HepG2 (cell line): ENCODE measurements at regions not wholly inside any gene's neighbourhood (a gene's known extent, or its start where the extent isn't known, plus 50 kb on each side); places are given as distances from the start of the nearest gene placed in this dataset.
A peak's percentile ranks its signal among the peaks of the same experiment; 100 is the strongest.
"Not testable (repeated sequence)": the region's sequence is repeated elsewhere in the genome, so short reads cannot be mapped to it uniquely, and the experiment has no call there.

Experiments
- ATAC-seq: fragments of 200-7000 bp; cut with Tn5 transposase; 3 replicates; pipeline ENCODE4 v1.9.1; 2020; ENCODE audit warnings: mild to moderate bottlenecking, moderate library complexity
- BruUV-seq: library from RNA; stranded (reverse); fragments of 400-500 nt; replicated peaks from 2 replicates; lab custom pipeline; 2021; lab: Mats Ljungman, UMichigan
- CTCF ChIA-PET: fragments of 300-600 bp; formaldehyde crosslinking; extraction: SDS; loops from one replicate; lab custom pipeline; 2021; ENCODE audit warnings: low total read pairs, inconsistent platforms, low intra/inter-chr PET ratio; lab: Yijun Ruan, JAX
- POLR2A ChIA-PET: fragments of 350-600 bp; sonication (Branson Sonifier 250); formaldehyde crosslinking; loops from one replicate; lab custom pipeline; 2020; ENCODE audit warnings: antibody characterized with exemption, inconsistent platforms; lab: Yijun Ruan, JAX
- DNase-seq: peaks from one replicate; pipeline ENCODE4 v3.0.0-alpha.2; 2015; ENCODE audit warnings: low spot score
- FAIRE-seq: peaks from 3 replicates; lab custom pipeline; 2011; peaks lifted over from hg19 to GRCh38; lab: Jason Lieb, UNC
- H2AFZ ChIP-seq: one replicate; pipeline ENCODE4 v1.6.1; 2011; ENCODE audit warnings: low read length, inconsistent platforms
- H3K27ac ChIP-seq: fragments of 300-600 bp; 3 replicates; pipeline ENCODE4 v1.8.0; 2011; ENCODE audit warnings: mixed run types, mild to moderate bottlenecking, mixed read lengths, low read length, inconsistent platforms; ENCODE audit not compliant: insufficient read depth; ENCODE audit errors: extremely low read length
- H3K27me3 ChIP-seq, 2 experiments: fragments of 200-600 bp in 1 of 2; 2 replicates in 1 of 2; 3 replicates in 1 of 2; pipeline versions ENCODE4 v1.6.0 to v1.8.0; 2011; ENCODE audit warnings: low read length in 2 of 2, mild to moderate bottlenecking in 2 of 2, moderate library complexity in 2 of 2, inconsistent platforms in 1 of 2; ENCODE audit not compliant: insufficient read depth in 2 of 2, control insufficient read depth in 1 of 2
- H3K36me3 ChIP-seq, 2 experiments: fragments of 200-600 bp in 1 of 2; replicated peaks in 1 of 2; 2 replicates in 1 of 2; 3 replicates in 1 of 2; pipeline versions ENCODE4 v1.5.1 to v1.8.0; 2011; ENCODE audit warnings: low read length in 2 of 2, inconsistent platforms in 1 of 2; ENCODE audit not compliant: insufficient read depth in 2 of 2, control insufficient read depth in 1 of 2
- H3K4me1 ChIP-seq: 2 replicates; pipeline ENCODE4 v1.5.1; 2012; ENCODE audit warnings: low read length, inconsistent platforms; ENCODE audit not compliant: insufficient read depth
- H3K4me2 ChIP-seq: 2 replicates; pipeline ENCODE4 v1.6.0; 2011; ENCODE audit warnings: low read depth, low read length, inconsistent platforms
- H3K4me3 ChIP-seq, 3 experiments: fragments of 200-600 bp in 1 of 3; sonication (generic), shearing (Covaris generic) in 1 of 3; replicated peaks in 1 of 3; 2 replicates each; pipeline ENCODE4 v1.5.1; 2011 to 2016; ENCODE audit warnings: low read length in 3 of 3, inconsistent platforms in 2 of 3, low read depth in 2 of 3, mild to moderate bottlenecking in 2 of 3, control low read depth in 1 of 3, mixed read lengths in 1 of 3; ENCODE audit not compliant: insufficient read depth in 1 of 3
- H3K79me2 ChIP-seq: one replicate; pipeline ENCODE4 v1.6.1; 2011; ENCODE audit warnings: low read length, inconsistent platforms; ENCODE audit not compliant: insufficient read depth
- H3K9ac ChIP-seq: 2 replicates; pipeline ENCODE4 v1.6.0; 2011; ENCODE audit warnings: mild to moderate bottlenecking, low read depth, low read length, inconsistent platforms; ENCODE audit not compliant: insufficient read depth
- H3K9me3 ChIP-seq: 2 replicates; pipeline ENCODE4 v1.5.1; 2012; ENCODE audit warnings: mild to moderate bottlenecking, low read length
- H4K20me1 ChIP-seq: 2 replicates; pipeline ENCODE4 v1.6.0; 2011; ENCODE audit warnings: inconsistent platforms, mild to moderate bottlenecking, low read length, moderate library complexity; ENCODE audit not compliant: insufficient read depth
- FOXJ3 ChIP-seq: sonication (generic); formaldehyde crosslinking; IDR thresholded peaks from 2 replicates; pipeline ENCODE4 v1.4.0; 2020; ENCODE audit warnings: missing genetic modification reagents, mild to moderate bottlenecking, borderline replicate concordance
- HNF4A ChIP-seq: sonication (generic); formaldehyde crosslinking; IDR thresholded peaks from 2 replicates; pipeline ENCODE4 v1.4.0; 2020; ENCODE audit warnings: missing genetic modification reagents
- KDM2A ChIP-seq: sonication (generic); formaldehyde crosslinking; IDR thresholded peaks from 2 replicates; pipeline ENCODE4 v1.4.0; 2020; ENCODE audit warnings: low read depth, missing genetic modification reagents, borderline replicate concordance
- MED8 ChIP-seq: sonication (generic); formaldehyde crosslinking; IDR thresholded peaks from 2 replicates; pipeline ENCODE4 v1.8.1; 2023; ENCODE audit warnings: mild to moderate bottlenecking, missing genetic modification reagents; ENCODE audit not compliant: insufficient replicate concordance
- PHF21A ChIP-seq: sonication (generic); formaldehyde crosslinking; IDR thresholded peaks from 2 replicates; pipeline ENCODE4 v1.5.0; 2020; ENCODE audit warnings: mild to moderate bottlenecking, missing genetic modification reagents
- RXRB ChIP-seq: IDR thresholded peaks from 2 replicates; pipeline ENCODE4 v1.6.1; 2016; ENCODE audit warnings: borderline replicate concordance, missing genetic modification reagents, missing compliant biosample characterization
- SOX6 ChIP-seq, 2 experiments: fragments of 450-650 bp in 1 of 2; sonication (generic) in 1 of 2; formaldehyde crosslinking in 1 of 2; IDR thresholded peaks; 2 replicates each; pipeline versions ENCODE4 v1.4.0 to v1.6.1; 2017 to 2020; ENCODE audit warnings: antibody characterized with exemption in 1 of 2, mild to moderate bottlenecking in 1 of 2, missing genetic modification reagents in 1 of 2
- THAP11 ChIP-seq: IDR thresholded peaks from 2 replicates; pipeline ENCODE4 v1.6.1; 2016; ENCODE audit warnings: missing biosample characterization, missing genetic modification reagents
- ZNF788 ChIP-seq: sonication (generic); formaldehyde crosslinking; IDR thresholded peaks from 2 replicates; pipeline ENCODE4 v1.5.0; 2020; ENCODE audit warnings: mild to moderate bottlenecking, missing genetic modification reagents, borderline replicate concordance
- WGBS: methylation state at CpG from one replicate; pipeline ENCODE4 v1.1.6; 2017; ENCODE audit warnings: low lambda C conversion rate; 5-methylcytosine and 5-hydroxymethylcytosine counted together
- in situ Hi-C: cut with HindIII; loops from 2 replicates; pipeline ENCODE4 v1.10.0; 2017; ENCODE audit warnings: low pct_unique_long_range_greater_than_20kb; ENCODE audit not compliant: extremely low pct_ligation_motif_present
- intact Hi-C: fragments of 100-400 bp; cut with micrococcal nuclease; formaldehyde crosslinking; loops from one replicate; pipeline ENCODE4 v1.10.0; 2022; ENCODE audit not compliant: unreplicated experiment
- TF ChIP-seq, protein P1 (sequence below): sonication (generic); formaldehyde crosslinking; conservative IDR thresholded peaks from 2 replicates; pipeline ENCODE4 v1.8.0; 2022; ENCODE audit warnings: mild to moderate bottlenecking, moderate library complexity, missing genetic modification reagents
- TF ChIP-seq, protein P2 (sequence below): IDR thresholded peaks from 2 replicates; pipeline ENCODE4 v1.6.1; 2016; ENCODE audit warnings: low read depth, missing genetic modification reagents, missing compliant biosample characterization
- TF ChIP-seq, protein P3 (sequence below): sonication (generic); formaldehyde crosslinking; IDR thresholded peaks from 2 replicates; pipeline ENCODE4 v1.4.0; 2020; ENCODE audit warnings: missing genetic modification reagents, borderline replicate concordance

DNA sequence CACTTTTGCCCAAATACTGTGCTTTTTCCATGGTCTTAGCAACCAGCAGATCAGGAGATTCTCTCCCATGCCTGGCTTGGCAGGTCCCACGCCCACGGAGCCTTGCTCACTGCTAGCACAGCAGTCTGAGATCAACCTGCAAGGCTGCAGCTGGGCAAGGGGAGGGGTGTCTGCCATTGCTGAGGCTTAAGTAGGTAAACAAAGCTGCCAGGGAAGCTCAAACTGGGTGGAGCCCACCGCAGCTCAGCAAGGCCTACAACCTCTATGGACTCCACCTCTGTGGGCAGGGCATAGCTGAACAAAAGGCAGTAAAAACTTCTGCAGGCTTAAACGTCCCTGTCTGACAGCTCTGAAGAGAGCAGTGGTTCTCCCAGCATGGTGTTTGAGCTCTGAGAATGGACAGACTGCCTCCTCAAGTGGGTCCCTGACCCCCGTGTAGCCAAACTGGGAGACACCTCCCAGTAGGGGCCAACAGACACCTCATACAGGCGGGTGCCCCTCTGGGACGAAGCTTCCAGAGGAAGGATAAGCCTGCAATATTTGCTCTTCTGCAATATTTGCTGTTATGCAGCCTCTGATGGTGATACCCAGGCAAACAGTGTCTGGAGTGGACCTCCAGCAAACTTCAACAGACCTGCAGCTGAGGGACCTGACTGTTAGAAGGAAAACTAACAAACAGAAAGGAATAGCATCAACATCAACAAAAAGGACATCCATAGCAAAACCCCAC, 132.8 kb upstream of the STARD13 start:
- intact Hi-C loops; H3K79me2 ChIP-seq; H4K20me1 ChIP-seq; H3K9me3 ChIP-seq; H3K27ac ChIP-seq; H3K36me3 ChIP-seq; H3K27me3 ChIP-seq; H2AFZ ChIP-seq; in situ Hi-C loops; CTCF ChIA-PET; H3K9ac ChIP-seq; BruUV-seq; TF ChIP-seq SOX6 (IDR thresholded peaks at IDR 0.05): not testable (repeated sequence)
- DNase-seq (peak; percentile 73), ATAC-seq (peak; percentile 70), FAIRE-seq (peak; percentile 60)
- Histone ChIP-seq H3K4me1 (peaks cover 32% of the 10 kb centered on the region), H3K4me3 (peak overlapping the region in 2 of 3 experiments; percentile 19 to 20; a peak in 3 of 6 replicates), H3K4me2 (peak overlapping the region; percentile 56)
- POLR2A ChIA-PET = interaction anchor here (0.9 to 2.0 kb wide), 6 partner anchors 9 to 189 kb away, joined by 3 to 7 read pairs (median 4); partner anchors contain the start of gene STARD13
- WGBS = 5% methylated on average over 5 of the region's 7 CpGs
- TF ChIP-seq THAP11 (CRISPR knock-in tag) (peak; percentile 10; the same call in 1 of the 2 replicates), SOX6 (CRISPR knock-in tag; IDR thresholded peaks at IDR 0.05) (0 out of 2 replicates have a peak, but pooled peaks have one; percentile 65), HNF4A (CRISPR knock-in tag) (0 out of 2 replicates have a peak, but pooled peaks have one; percentile 30), PHF21A (CRISPR knock-in tag) (0 out of 2 replicates have a peak, but pooled peaks have one; percentile 43), RXRB (peak; percentile 40; the same call in 1 of the 2 replicates), MED8 (CRISPR knock-in tag) (peak; percentile 26), FOXJ3 (CRISPR knock-in tag) (peak; percentile 25; the same call in 1 of the 2 replicates), ZNF788 (peak; percentile 27; the same call in 1 of the 2 replicates), KDM2A (CRISPR knock-in tag) (0 out of 2 replicates have a peak, but pooled peaks have one; percentile 23)
- TF ChIP-seq, protein P1, sequence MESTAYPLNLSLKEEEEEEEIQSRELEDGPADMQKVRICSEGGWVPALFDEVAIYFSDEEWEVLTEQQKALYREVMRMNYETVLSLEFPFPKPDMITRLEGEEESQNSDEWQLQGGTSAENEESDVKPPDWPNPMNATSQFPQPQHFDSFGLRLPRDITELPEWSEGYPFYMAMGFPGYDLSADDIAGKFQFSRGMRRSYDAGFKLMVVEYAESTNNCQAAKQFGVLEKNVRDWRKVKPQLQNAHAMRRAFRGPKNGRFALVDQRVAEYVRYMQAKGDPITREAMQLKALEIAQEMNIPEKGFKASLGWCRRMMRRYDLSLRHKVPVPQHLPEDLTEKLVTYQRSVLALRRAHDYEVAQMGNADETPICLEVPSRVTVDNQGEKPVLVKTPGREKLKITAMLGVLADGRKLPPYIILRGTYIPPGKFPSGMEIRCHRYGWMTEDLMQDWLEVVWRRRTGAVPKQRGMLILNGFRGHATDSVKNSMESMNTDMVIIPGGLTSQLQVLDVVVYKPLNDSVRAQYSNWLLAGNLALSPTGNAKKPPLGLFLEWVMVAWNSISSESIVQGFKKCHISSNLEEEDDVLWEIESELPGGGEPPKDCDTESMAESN (CRISPR knock-in tag) = 0 out of 2 replicates have a peak, but pooled peaks have one; percentile 44
- TF ChIP-seq, protein P2, sequence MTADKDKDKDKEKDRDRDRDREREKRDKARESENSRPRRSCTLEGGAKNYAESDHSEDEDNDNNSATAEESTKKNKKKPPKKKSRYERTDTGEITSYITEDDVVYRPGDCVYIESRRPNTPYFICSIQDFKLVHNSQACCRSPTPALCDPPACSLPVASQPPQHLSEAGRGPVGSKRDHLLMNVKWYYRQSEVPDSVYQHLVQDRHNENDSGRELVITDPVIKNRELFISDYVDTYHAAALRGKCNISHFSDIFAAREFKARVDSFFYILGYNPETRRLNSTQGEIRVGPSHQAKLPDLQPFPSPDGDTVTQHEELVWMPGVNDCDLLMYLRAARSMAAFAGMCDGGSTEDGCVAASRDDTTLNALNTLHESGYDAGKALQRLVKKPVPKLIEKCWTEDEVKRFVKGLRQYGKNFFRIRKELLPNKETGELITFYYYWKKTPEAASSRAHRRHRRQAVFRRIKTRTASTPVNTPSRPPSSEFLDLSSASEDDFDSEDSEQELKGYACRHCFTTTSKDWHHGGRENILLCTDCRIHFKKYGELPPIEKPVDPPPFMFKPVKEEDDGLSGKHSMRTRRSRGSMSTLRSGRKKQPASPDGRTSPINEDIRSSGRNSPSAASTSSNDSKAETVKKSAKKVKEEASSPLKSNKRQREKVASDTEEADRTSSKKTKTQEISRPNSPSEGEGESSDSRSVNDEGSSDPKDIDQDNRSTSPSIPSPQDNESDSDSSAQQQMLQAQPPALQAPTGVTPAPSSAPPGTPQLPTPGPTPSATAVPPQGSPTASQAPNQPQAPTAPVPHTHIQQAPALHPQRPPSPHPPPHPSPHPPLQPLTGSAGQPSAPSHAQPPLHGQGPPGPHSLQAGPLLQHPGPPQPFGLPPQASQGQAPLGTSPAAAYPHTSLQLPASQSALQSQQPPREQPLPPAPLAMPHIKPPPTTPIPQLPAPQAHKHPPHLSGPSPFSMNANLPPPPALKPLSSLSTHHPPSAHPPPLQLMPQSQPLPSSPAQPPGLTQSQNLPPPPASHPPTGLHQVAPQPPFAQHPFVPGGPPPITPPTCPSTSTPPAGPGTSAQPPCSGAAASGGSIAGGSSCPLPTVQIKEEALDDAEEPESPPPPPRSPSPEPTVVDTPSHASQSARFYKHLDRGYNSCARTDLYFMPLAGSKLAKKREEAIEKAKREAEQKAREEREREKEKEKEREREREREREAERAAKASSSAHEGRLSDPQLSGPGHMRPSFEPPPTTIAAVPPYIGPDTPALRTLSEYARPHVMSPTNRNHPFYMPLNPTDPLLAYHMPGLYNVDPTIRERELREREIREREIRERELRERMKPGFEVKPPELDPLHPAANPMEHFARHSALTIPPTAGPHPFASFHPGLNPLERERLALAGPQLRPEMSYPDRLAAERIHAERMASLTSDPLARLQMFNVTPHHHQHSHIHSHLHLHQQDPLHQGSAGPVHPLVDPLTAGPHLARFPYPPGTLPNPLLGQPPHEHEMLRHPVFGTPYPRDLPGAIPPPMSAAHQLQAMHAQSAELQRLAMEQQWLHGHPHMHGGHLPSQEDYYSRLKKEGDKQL = 0 out of 2 replicates have a peak, but pooled peaks have one; percentile 35
- TF ChIP-seq, protein P3, sequence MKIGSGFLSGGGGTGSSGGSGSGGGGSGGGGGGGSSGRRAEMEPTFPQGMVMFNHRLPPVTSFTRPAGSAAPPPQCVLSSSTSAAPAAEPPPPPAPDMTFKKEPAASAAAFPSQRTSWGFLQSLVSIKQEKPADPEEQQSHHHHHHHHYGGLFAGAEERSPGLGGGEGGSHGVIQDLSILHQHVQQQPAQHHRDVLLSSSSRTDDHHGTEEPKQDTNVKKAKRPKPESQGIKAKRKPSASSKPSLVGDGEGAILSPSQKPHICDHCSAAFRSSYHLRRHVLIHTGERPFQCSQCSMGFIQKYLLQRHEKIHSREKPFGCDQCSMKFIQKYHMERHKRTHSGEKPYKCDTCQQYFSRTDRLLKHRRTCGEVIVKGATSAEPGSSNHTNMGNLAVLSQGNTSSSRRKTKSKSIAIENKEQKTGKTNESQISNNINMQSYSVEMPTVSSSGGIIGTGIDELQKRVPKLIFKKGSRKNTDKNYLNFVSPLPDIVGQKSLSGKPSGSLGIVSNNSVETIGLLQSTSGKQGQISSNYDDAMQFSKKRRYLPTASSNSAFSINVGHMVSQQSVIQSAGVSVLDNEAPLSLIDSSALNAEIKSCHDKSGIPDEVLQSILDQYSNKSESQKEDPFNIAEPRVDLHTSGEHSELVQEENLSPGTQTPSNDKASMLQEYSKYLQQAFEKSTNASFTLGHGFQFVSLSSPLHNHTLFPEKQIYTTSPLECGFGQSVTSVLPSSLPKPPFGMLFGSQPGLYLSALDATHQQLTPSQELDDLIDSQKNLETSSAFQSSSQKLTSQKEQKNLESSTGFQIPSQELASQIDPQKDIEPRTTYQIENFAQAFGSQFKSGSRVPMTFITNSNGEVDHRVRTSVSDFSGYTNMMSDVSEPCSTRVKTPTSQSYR = peak; percentile 21; the same call in 1 of the 2 replicates
